Smooth muscle cell (in vitro differentiated cells): ENCODE measurements at regions not wholly inside any gene's neighbourhood (a gene's known extent, or its start where the extent isn't known, plus 50 kb on each side); places are given as distances from the start of the nearest gene placed in this dataset.

Experiments
- DNase-seq: peaks from one replicate; lab custom pipeline; 2025; ENCODE audit not compliant: unreplicated experiment; lab: John Stamatoyannopoulos, UW
- H2AFZ ChIP-seq: fragments of 200-600 bp; sonication (generic); 2 replicates; pipeline ENCODE4 v1.6.0; 2016; ENCODE audit warnings: antibody characterized with exemption, low read depth, mild to moderate bottlenecking
- H3F3A ChIP-seq: fragments of 200-600 bp; sonication (generic); 2 replicates; pipeline ENCODE4 v1.6.0; 2017; ENCODE audit warnings: antibody characterized with exemption, low read depth
- H3K27ac ChIP-seq: fragments of 200-600 bp; sonication (generic); 2 replicates; pipeline ENCODE4 v1.5.1; 2016; ENCODE audit warnings: low read depth, mild to moderate bottlenecking
- H3K27me3 ChIP-seq: fragments of 200-600 bp; sonication (generic); 2 replicates; pipeline ENCODE4 v1.6.1; 2016; ENCODE audit warnings: low read depth, mild to moderate bottlenecking
- H3K36me3 ChIP-seq: fragments of 200-600 bp; sonication (generic); 2 replicates; pipeline ENCODE4 v1.5.1; 2016; ENCODE audit warnings: low read depth
- H3K4me1 ChIP-seq: fragments of 200-600 bp; sonication (generic); 2 replicates; pipeline ENCODE4 v1.5.1; 2016; ENCODE audit warnings: low read depth
- H3K4me2 ChIP-seq: fragments of 200-600 bp; sonication (generic); 2 replicates; pipeline ENCODE4 v1.6.0; 2016; ENCODE audit warnings: mild to moderate bottlenecking
- H3K4me3 ChIP-seq: fragments of 200-600 bp; sonication (generic); 2 replicates; pipeline ENCODE4 v1.5.1; 2016; ENCODE audit warnings: mild to moderate bottlenecking
- H3K79me2 ChIP-seq: fragments of 200-600 bp; sonication (generic); 2 replicates; pipeline ENCODE4 v1.6.0; 2016; ENCODE audit warnings: low read depth, mild to moderate bottlenecking
- H3K9ac ChIP-seq: fragments of 200-600 bp; sonication (generic); 2 replicates; pipeline ENCODE4 v1.6.0; 2016; ENCODE audit warnings: low read depth
- H3K9me3 ChIP-seq: fragments of 200-600 bp; sonication (generic); replicated peaks from 2 replicates; pipeline ENCODE4 v1.5.1; 2016; ENCODE audit warnings: low read depth
- H4K20me1 ChIP-seq: fragments of 200-600 bp; sonication (generic); 2 replicates; pipeline ENCODE4 v1.6.0; 2016; ENCODE audit warnings: low read depth
- CTCF ChIP-seq: fragments of 200-600 bp; sonication (generic); IDR thresholded peaks from 2 replicates; pipeline ENCODE4 v1.5.1; 2017; ENCODE audit warnings: borderline replicate concordance, mild to moderate bottlenecking, antibody characterized with exemption; ENCODE audit not compliant: insufficient read depth, poor library complexity, severe bottlenecking
- WGBS: methylation state at CpG from one replicate; pipeline ENCODE4 v1.1.7; 2016; ENCODE audit warnings: low lambda C conversion rate; 5-methylcytosine and 5-hydroxymethylcytosine counted together

- H3K27ac ChIP-seq, result no peak overlapping the region
- TF ChIP-seq CTCF, result no peak
- WGBS, result 100% methylated on average over 1 of the region's 1 CpG
These were observed 304.6 kb upstream of the UBE2E2 start for GRCh38 chr3:22898558-22898957.

GRCh38 chr3:22899441-22899840 is 303.7 kb upstream of the UBE2E2 start:
- 91% methylated on average over 4 of the region's 4 CpGs for WGBS
- no peaks in the 10 kb centered on the region for H3K36me3 ChIP-seq
- H3K27me3 ChIP-seq, result no peaks in the 10 kb centered on the region
- H3K4me3 ChIP-seq, result no peak overlapping the region
- no peak overlapping the region for H3K9ac ChIP-seq
- H3K9me3 ChIP-seq, result no peaks in the 10 kb centered on the region
- H3K79me2 ChIP-seq, result no peaks in the 10 kb centered on the region
- H2AFZ ChIP-seq, result no peak overlapping the region
- H3K27ac ChIP-seq, result no peak overlapping the region
- no peak for TF ChIP-seq CTCF
- H3K4me2 ChIP-seq, result no peak overlapping the region
- DNase-seq, result no peak
- no peaks in the 10 kb centered on the region for H3K4me1 ChIP-seq
- no peaks in the 10 kb centered on the region for H4K20me1 ChIP-seq
- H3F3A ChIP-seq, result no peaks in the 10 kb centered on the region

More at GRCh38 chr3:22898558-22898957, 304.6 kb upstream of the UBE2E2 start:
- Histone ChIP-seq H3K4me2 (no peak overlapping the region), H4K20me1 (no peaks in the 10 kb centered on the region), H3K79me2 (no peaks in the 10 kb centered on the region), H2AFZ (no peak overlapping the region), H3K4me1 (no peaks in the 10 kb centered on the region), H3K9ac (no peak overlapping the region), H3K36me3 (no peaks in the 10 kb centered on the region), H3F3A (no peaks in the 10 kb centered on the region), H3K27me3 (no peaks in the 10 kb centered on the region), H3K4me3 (no peak overlapping the region), H3K9me3 (no peaks in the 10 kb centered on the region)
- DNase-seq, result no peak

GRCh38 chr3:22900296-22900695 is 302.8 kb upstream of the UBE2E2 start:
- no peaks in the 10 kb centered on the region for H3F3A ChIP-seq
- no peaks in the 10 kb centered on the region for H3K36me3 ChIP-seq
- H3K9me3 ChIP-seq, result no peaks in the 10 kb centered on the region
- no peak overlapping the region for H2AFZ ChIP-seq
- no peaks in the 10 kb centered on the region for H3K27me3 ChIP-seq
- WGBS, result 73% methylated on average over 2 of the region's 2 CpGs
- H3K4me3 ChIP-seq, result no peak overlapping the region
- no peak for TF ChIP-seq CTCF
- DNase-seq, result no peak
- no peaks in the 10 kb centered on the region for H4K20me1 ChIP-seq
- H3K27ac ChIP-seq, result no peak overlapping the region
- no peaks in the 10 kb centered on the region for H3K79me2 ChIP-seq
- no peak overlapping the region for H3K9ac ChIP-seq
- no peaks in the 10 kb centered on the region for H3K4me1 ChIP-seq
- no peak overlapping the region for H3K4me2 ChIP-seq

- no peak for TF ChIP-seq CTCF
- no peaks in the 10 kb centered on the region for H3K27me3 ChIP-seq
- H3K4me1 ChIP-seq, result no peaks in the 10 kb centered on the region
- no peak overlapping the region for H3K4me3 ChIP-seq
- H3K4me2 ChIP-seq, result no peak overlapping the region
- no peak for DNase-seq
- H3K9me3 ChIP-seq, result no peaks in the 10 kb centered on the region
- no peak overlapping the region for H2AFZ ChIP-seq
- H3K79me2 ChIP-seq, result no peaks in the 10 kb centered on the region
- H4K20me1 ChIP-seq, result no peaks in the 10 kb centered on the region
- H3K36me3 ChIP-seq, result no peaks in the 10 kb centered on the region
- no peak overlapping the region for H3K27ac ChIP-seq
- H3K9ac ChIP-seq, result no peak overlapping the region
- H3F3A ChIP-seq, result no peaks in the 10 kb centered on the region
These were observed 301.4 kb upstream of the UBE2E2 start for GRCh38 chr3:22901684-22902083.
